NCI-H187 (cell line): ENCODE measurements at regions not wholly inside any gene's neighbourhood (a gene's known extent, or its start where the extent isn't known, plus 50 kb on each side); places are given as distances from the start of the nearest gene placed in this dataset.

ENCODE experiments used
- DNase-seq, 2 experiments: peaks; one replicate each; lab custom pipeline; 2025; lab: John Stamatoyannopoulos, UW

DNA sequence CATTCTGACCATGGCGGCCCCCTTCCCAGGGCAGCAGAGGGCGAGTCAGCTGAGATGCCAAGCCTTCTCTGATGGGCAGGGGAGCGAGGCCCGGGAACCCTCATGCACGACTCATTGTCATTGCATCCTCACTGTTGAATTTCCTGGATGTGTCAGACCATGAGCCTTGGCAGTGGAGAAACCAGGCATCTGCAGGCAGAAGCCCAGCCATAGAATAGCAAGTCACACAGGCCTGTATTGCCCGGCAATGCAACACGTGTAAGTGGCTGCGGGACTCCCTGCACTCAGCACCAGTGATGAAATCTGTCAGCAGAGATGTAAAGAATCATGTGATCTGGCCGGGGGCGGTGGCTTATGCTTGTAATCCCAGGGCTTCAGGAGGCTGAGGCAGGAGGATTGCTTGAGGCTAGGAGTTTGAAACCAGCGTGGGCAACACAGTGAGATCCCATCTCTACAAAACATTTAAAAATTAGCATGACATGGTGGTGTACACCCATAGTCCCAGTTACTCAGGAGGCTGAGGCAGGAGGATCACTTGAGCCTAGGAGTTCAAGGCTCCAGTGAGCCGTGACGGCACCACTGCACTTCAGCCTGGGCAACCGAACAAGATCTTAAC lies 199.7 kb downstream of the KATNAL1 start:
- no peak for DNase-seq

DNA sequence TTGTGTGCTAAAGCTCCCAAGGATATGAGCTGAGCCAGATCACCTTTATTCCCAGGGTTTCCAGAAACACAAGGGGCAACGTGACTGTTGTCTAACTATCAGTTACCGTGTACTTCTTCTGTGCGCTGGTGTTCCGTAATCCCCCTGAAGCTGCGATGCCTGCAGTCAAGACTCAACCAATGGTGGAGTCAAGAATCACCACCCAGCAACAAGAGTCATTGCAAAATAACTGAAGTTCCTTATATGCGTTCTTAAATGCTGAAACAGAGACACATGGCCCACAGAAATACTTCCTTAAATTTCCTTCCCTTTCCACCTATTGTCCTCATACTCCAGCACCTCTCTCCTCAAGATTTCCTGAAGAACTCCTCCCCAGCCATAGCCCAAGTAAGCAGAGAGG lies 200.2 kb downstream of the KATNAL1 start:
- no peak for DNase-seq

DNA sequence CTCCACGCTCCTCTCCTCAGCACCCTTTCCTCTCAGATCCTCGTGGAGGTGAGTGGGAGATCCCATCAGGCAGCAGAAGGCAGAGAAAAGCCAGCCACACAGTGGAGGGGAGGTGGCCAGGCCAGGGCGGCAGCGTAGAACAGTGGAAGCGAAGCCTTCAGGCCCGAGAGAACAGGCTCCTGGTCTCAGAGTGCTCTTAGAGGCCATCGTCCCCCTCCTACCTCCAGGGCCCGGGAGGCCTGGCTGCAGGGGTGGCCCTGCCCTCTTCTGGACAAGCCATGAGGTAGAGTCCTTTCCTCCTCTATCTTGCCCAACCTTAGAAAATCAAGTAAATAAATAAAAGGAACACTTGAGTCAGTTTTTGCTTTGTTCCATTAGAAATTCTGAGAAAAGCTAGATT lies 202.0 kb downstream of the KATNAL1 start:
- DNase-seq: no peak

DNA sequence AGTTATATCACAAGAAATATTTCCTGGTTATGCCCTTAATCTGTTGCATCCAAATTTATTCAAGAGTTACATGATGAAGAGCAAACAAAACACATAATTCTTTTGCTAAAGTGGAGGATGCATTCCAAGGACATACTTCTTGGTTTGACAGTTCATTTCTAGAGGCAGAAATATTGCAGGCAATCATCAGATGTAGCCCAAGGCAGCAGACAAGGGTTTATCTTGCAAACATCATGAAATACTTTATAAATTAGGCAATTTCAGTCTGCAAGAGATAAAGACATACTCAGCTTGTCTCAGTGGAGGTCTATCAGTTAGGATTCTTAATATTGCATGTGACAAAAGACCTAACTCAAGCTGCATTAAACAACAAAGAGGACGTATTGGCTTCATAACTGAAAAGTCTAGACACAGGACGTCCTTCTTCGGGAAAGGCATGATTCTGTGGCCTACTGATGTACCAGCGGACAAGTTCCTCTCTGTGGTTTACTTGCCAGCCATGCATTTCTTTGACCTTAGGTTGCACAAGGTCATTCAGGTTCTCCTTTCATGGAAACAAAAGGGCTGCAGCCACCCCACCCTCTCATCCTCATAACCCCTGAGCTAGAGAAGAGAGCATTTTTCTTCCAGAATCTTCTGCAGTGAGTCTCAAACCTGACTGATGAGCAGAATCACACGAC lies 204.1 kb downstream of the KATNAL1 start:
- DNase-seq: no peak

DNA sequence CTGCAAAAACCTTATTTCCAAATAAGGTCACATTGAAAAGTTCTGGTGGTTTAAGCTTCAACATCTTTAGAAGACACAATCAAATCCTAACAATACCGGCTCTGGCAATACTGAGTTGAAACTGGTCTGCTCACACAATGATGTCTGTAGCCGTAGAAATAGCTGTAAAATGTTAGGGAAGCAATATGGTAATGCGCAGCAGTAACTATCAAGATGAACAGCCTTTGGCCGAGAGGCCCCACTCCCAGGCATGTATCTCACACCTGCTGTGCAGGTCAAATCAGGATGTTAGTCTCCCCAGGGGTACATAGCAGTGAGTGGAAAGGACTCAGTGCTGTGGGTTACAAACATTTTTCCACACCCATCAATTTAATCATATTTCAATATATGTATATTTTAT lies 207.1 kb downstream of the KATNAL1 start:
- no peak for DNase-seq

DNA sequence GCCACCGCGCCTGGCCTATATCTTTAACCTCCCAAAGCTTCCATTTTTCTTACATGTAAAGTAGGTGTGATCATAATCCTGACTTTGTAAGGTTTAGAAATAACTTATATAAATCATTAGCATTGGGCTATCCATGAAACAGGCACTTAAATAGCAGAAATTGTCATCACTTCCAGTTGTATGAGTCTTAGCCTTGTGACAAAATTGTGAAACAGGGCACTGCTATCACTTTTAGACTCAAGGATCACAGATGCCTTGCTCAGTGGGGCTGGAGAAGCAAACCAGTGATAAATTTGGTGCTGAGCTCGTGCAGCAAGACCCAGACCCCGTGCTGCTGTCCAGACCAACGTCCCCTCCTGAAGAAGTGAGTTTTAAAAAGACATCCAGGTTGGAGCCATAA lies 209.7 kb downstream of the KATNAL1 start:
- DNase-seq: no peak

DNA sequence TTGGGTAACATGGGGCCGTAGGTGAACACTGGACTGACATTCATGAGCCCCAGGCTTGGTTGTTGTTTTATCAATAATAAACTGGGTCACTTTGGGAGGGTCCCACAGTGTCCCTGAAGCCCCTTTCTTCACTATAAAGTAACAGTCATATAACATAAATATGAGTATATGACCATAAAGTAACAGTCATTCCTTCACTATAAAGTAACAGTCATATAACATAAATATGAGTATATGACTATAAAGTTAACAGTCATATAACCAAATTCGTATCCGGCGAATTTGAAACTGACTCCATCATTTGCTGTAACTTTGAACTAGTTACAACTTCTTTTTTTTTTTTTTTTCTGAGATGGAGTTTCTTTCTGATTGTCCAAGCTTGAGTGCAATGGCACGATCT lies 210.3 kb downstream of the KATNAL1 start:
- no peak for DNase-seq

DNA sequence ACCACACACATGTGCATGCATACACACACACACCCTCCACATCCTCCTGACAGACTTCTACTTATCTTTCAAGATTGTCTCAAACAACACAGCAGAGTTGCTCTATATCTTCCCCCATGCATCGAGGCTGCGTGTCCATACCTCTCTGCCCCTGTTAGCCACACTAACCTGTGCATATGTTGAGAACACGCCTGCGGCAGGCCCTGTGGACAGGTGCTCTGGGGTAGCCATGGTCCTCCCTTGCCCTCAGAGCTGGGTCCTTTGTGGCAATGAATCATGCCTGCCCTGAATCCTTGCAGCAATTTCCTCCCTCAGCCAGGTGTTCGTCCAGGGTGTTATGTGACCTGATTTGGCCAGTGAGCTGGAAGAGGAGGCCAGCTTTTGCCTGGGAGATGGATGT lies 213.3 kb downstream of the KATNAL1 start:
- DNase-seq: no peak

DNA sequence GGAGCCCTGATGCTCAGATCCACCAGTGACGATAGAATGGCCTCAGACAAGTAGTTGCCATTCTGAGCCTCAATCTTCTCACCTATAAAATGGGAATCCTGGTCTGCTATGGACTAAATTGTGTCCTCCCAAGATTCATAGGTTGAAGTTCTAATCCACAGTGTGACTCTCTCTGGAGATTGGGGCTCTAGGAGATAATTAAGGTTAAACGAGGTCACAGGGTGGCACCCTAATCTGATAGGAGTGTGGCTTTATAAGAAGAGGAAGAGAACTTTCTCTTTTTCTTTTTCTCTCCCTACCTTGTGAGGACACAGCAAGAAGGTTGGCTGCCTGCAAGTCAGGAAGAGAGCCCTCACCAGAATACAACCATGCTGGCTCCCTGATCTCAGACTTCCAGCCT lies 214.1 kb downstream of the KATNAL1 start:
- no peak for DNase-seq

DNA sequence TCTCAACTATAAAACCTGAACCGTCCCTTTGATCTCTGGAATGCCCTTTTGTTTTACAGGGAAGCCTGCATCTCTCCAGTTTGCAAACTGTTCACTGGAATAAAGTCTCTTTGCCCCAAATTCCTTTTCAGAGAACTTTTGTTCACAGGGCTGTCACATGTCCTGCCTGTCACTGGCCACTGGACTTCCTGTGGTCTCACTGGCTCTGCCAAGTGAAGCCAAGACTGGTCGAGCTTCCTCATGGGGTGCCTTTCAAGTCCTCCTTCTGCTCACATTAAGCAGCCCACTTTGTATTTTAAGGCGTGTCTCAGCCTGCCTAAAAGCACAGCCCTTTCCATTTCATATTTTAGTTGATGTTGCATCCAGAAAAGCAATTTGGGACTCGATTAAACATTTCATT lies 215.7 kb downstream of the KATNAL1 start:
- no peak for DNase-seq

DNA sequence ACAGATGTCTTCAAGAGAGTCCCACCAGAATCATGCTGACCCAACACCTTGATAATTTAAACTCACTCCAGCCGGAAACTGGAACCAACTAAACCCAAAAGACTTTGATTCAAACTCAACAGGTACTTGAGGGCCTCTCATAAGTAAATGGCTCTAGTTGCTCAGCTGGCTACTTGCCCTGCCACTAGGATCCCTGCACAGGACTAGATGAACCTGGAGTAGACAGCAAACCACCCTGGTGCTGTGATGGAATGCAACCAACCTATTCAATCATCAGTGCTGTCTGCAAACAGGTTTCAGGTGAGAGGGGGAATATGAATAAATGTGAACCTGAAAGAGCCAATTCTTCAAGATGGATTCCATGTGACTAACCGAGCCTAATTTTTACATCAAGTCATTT lies 216.3 kb downstream of the KATNAL1 start:
- no peak for DNase-seq

DNA sequence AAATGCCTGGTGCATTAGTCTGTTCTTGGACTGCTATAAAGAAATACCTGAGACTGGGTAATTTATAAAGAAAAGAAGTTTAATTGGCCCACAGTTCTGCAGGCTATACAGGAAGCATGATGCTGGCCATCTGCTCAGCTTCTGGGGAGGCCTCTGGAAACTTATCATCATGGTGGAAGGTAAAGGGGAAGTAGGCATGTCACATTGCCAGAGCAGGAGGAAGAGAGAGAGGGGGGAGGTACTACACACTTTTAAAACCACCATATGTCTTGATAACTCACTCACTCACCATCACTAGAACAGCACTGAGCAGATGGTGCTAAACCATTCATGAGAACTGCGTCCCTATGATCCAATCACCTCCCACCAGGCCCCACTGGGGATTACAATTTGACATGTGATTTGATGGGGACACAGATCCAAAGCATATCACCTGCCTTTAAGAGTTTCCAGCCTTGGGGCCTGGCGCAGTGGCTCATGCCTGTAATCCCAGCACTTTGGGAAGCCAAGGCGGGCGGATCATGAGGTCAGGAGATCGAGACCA lies 219.0 kb downstream of the KATNAL1 start:
- DNase-seq: no peak

DNA sequence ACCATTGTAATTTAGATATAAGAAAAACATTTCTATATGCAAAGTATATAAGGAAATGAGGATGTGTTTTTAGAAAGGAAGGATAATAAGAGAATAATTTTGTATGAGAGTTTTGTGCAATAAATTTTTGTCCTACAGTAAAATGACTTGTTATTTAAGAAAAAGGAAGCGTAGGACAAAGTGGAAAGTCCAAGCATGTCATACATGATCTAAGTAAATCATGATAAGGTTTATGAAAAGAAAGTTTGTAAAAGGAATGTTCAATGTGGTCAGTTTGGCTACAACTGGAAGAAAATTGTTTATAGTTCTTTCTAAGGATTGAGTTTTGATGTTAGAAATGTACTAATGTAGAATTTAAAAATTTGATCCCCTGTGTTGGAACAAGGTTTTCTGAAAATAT lies 222.3 kb downstream of the KATNAL1 start:
- DNase-seq: no peak

DNA sequence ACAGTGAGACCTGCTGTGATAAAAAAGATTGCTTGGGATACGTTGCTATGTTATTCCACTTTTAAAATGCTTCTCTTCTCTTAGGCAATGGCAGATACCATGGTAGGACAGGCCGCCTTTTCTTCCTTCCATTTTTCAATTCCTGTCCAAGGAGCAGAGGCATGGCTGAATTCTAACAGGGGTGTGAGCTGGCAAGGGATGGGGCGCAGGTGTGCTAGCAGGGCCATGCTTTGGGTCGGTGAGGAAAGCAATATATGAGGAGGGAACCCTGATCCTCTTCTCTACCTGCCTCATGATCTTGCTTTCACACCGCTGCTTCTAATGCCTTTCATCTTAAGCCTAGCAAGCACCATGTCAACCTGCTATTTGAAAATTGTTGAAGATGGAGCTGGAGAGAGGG lies 225.0 kb downstream of the KATNAL1 start:
- DNase-seq: no peak

DNA sequence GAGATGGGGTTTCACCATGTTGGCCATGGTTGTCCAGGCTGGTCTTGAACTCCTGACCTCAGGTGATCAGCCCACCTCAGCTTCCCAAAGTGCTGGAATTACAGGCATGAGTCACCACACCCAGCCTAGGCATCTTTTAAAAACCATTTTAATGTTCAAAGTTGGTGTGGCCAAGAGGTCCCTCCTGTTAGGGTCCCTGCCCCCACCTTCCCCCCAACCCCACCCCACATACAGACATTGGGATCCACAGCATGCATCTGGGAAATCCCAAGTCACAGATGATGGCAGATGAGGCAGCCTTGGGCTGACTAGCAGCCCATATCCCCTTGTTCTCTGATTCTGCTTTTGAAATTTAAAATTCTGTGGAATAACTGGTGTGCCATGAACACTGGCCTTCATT lies 226.0 kb downstream of the KATNAL1 start:
- DNase-seq: no peak

DNA sequence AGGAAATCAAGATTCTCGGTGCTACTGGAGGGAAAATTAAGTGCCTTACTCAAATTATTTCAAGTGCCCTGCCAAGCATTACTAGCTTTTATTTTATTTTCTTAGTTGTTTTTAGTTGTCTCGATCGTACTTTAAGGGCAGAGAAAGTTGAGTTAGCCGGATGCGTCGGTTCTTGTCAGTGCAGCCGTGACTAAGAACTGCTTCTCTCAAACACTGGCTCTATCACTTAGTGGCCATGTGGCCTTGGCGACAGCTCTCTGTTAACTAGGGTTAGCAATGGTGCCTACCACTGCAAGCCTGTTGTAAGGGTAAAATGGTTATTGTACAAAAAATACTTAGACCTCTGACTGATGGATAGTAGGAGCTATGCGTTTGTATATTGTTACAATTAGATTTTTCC lies 227.8 kb downstream of the KATNAL1 start:
- DNase-seq: no peak

DNA sequence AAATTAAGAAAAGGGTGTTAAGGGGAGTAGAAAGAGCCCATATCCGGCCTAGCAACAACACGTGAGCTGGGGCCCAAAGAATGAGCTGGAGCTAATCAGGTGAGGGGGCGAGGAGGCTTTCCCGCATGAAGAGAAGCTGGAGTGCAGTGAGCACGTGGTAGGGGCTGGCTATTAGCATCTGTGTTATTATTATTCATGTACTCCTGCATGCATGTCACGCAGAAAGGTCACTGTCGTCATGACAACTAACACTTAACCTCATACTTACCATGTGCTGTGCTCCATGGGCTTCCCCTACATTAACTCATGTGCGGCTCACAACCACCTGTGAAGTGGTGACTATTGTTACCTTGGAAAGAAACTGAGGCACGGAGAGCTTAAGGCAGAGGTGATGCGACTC lies 227.6 kb upstream of the UBL3 start:
- DNase-seq: no peak

DNA sequence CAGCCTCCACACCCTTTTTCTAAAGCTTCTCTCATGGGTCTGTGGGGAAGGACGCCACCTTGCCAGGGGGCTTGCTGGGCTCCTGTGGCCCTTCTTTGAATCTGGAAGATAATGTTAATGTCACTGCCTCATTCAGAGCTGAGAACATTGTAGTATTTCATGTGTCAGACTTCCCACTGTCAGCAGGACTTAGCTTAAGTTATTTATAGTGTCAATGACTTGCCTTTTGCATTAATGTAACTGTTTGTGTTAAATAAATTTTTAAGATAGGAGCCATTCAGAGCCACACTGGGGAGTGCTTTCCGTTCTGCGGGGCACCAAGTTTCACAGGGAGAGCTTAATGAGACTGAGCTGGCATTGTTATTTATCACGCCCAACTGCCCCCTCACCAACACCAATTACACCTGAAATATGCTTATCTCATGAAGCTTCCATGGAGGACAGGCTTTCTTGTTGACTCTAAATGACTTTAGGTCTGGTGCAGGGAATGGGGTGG lies 226.9 kb upstream of the UBL3 start:
- no peak for DNase-seq

DNA sequence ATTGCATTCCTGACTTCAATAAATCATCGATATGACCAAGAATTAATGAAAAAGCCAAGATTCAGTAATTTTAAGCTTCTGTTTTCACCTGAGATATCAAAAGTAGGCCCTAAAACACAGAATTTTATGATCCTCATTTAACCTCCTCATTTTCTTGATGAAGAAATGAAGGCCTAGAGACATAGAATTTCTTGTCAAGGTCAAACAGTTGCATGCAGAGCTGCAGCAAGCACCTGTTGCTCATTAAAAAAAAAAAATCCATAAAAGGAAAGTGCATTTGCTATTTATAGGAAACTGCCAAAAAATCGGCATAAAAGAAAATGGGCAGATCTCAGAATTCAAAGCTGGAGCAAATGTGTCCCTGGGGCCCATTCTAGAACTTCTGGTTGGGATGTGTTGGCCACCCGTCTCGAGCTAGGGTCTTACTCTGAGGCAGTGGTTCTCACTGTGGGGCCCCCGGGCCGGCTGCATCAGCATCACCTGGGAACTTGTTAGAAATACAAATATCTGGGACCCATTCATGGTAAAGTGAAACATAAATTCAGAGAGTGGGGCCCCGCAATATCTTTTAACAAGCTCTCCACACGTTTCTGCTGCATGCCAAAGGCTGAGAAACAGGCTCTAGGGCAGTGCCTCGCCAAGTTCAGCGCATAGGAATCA lies 224.7 kb upstream of the UBL3 start:
- DNase-seq: no peak

DNA sequence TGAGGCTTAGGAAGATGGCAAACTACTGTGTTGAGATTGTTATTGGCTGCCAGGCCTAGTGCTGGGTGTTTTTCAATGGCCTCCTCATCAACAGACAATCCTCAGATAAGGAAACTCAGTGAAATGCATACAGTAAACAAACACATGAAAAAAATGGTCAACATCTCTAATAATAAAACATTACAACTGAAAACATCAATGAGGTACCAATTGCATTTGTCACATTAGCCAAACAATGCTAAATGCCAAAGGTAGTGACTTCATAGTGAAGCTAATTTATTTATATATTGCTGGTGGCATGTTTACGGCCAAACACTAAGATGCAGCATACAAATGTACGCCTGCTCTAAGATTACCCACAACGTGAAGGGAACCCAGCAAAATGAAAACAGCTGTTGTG lies 224.0 kb upstream of the UBL3 start:
- DNase-seq: no peak

DNA sequence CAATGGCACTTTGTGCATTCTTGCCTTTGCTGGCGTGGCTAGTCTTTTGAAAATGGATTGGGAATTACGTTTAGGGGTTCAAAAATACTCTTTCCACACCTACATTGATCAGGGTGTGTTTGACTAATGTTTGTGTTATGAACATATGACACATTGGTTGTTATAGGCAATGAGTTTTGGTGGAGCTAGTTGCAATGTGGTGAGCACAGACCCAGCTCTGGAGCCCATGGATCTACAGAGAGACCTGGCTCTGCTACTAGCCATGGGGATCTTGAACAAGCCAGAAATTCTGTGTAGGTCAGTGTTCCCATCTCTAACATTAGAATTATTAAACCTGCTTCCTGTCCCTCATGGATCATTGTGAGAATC lies 222.4 kb upstream of the UBL3 start:
- no peak for DNase-seq

DNA sequence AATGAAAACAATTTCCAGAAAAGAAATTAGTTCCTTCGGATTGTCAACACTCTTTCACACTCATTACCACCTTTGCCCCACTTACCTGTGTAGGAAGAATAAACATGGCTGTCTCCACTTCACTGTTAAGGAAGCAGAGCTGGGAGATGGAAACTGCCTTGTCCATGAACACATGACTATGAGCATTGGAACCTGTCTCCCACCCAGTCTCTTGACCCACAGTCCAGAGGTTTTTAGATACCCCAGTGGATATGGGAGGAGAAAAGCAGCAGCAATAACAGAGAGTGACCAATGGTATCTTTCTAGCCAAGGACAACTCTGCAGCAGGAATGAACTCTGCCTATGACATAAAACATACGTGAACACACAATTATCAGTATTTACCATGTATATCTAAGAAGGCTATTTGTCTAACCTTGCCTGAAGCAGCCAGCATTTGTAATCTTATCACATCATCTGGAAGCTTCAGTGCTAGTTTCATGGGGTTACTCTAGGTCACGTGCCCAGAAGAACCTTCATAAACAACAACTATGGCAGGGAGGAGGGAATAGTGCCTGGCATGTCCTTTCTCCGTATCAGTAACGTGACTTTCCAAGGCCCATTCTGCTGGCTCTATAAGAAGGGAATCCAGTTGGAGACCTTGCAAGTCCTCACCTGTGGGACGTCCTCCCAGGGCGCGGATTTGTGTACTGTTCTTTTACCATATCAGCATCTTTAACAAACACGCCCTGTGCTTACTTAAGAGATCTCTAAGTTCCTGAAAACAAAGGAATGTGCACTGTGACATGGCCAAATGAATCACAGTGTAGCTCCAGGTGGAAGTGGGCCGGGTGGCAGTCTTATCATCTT lies 221.8 kb upstream of the UBL3 start:
- no peak for DNase-seq
